Tibial nerve (tissue), 4 donors: ENCODE measurements at regions not wholly inside any gene's neighbourhood (a gene's known extent, or its start where the extent isn't known, plus 50 kb on each side); places are given as distances from the start of the nearest gene placed in this dataset.

Experiments
- DNase-seq, 2 donors: peaks; one replicate each; pipeline ENCODE4 v3.0.0-alpha.2; 2019; ENCODE audit warnings: low spot score in 2 of 2
- H3K27ac ChIP-seq, 4 donors: fragments of 200-600 bp; sonication (generic) in 3 of 4; one replicate each; pipeline ENCODE4 v1.5.1; 2017 to 2019; ENCODE audit warnings: mild to moderate bottlenecking in 1 of 4
- H3K27me3 ChIP-seq, 2 donors: fragments of 200-600 bp; sonication (generic) in 1 of 2; one replicate each; pipeline versions ENCODE4 v1.5.1 to v1.6.0; 2017 to 2019
- H3K36me3 ChIP-seq, 3 donors: fragments of 200-600 bp; sonication (generic); one replicate each; pipeline ENCODE4 v1.5.1; 2018 to 2019
- H3K4me1 ChIP-seq, 4 donors: fragments of 200-600 bp; sonication (generic) in 3 of 4; one replicate each; pipeline ENCODE4 v1.5.1; 2017 to 2019
- H3K4me3 ChIP-seq, 4 donors: fragments of 200-600 bp; sonication (generic) in 3 of 4; one replicate each; pipeline ENCODE4 v1.5.1; 2017 to 2019; ENCODE audit warnings: mild to moderate bottlenecking in 1 of 4, moderate library complexity in 1 of 4
- H3K9me3 ChIP-seq, 4 donors: fragments of 200-600 bp; sonication (generic) in 3 of 4; one replicate each; pipeline ENCODE4 v1.5.1; 2017 to 2019
- CTCF ChIP-seq, 5 experiments: fragments of 200-600 bp in 3 of 5; fragments of 450-650 bp in 2 of 5; sonication (generic) in 3 of 5; IDR thresholded peaks; one replicate each; pipeline ENCODE4 v1.5.1; 2016 to 2019; ENCODE audit warnings: antibody characterized with exemption in 5 of 5, mild to moderate bottlenecking in 3 of 5, moderate library complexity in 2 of 5
- EP300 ChIP-seq, 2 donors: sonication (generic); formaldehyde crosslinking; IDR thresholded peaks; one replicate each; pipeline ENCODE4 v1.6.1; 2017; ENCODE audit warnings: antibody characterized with exemption in 2 of 2, mild to moderate bottlenecking in 1 of 2
- POLR2A ChIP-seq, 2 donors: fragments of 450-650 bp; IDR thresholded peaks; one replicate each; pipeline ENCODE4 v1.6.1; 2017; ENCODE audit warnings: antibody characterized with exemption in 2 of 2, mild to moderate bottlenecking in 2 of 2, moderate library complexity in 2 of 2
- WGBS, 2 donors: methylation state at CpG; one replicate each; pipeline ENCODE4 v1.1.5; 2018; 5-methylcytosine and 5-hydroxymethylcytosine counted together

DNA sequence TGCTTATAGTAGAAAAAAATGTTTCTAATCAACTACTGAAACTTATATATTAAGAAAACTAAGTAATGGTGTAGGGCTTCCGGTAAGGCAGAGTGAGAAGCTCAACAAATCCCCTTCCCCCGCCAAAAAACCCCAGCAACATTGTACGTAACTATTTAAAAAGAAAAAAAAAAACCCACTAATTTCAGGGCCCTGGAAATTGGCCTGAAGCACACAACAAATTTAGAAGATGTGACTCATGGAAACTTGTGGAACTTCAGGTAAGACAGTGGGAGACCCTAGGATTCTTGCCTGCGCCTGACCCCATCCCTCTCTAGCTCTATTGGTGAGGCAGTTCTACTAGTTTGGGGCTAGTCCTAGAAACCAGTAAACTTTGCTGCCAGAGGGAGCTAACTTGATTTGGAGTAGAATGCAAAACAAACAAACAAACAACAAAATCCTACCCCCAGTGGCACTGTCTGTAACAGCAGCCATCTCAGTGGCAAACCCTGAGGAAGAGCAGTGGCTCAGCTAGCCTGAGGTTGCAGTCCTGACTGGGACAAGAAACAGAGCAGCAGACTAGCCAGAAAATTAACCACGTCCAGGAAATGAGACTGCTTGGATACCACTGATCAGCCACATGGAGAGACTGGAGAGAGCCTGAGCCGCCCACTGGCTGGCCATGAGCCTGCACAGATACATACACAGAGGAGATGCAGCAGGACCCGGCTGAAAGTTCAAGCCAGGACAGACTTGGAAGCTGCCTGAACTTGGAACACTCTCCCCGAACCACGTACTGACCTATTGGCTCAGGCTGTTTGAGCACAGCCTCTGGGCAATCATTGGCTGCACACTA lies 135.1 kb downstream of the TBXT start:
- no peak for DNase-seq
- Histone ChIP-seq H3K4me3 (no peak overlapping the region), H3K36me3 (no peaks in the 10 kb centered on the region), H3K9me3 (peaks cover 0 to 1% (median 0%) of the 10 kb centered on the region in 4 donors), H3K4me1 (no peaks in the 10 kb centered on the region), H3K27ac (no peak overlapping the region), H3K27me3 (no peaks in the 10 kb centered on the region)
- 51 to 55% methylated on average over 9 of the region's 9 CpGs for WGBS, 2 donors
- TF ChIP-seq POLR2A (IDR thresholded peaks at IDR 0.05): no peak
- TF ChIP-seq EP300 (IDR thresholded peaks at IDR 0.05): no peak
- no peak for TF ChIP-seq CTCF (IDR thresholded peaks at IDR 0.05)

DNA sequence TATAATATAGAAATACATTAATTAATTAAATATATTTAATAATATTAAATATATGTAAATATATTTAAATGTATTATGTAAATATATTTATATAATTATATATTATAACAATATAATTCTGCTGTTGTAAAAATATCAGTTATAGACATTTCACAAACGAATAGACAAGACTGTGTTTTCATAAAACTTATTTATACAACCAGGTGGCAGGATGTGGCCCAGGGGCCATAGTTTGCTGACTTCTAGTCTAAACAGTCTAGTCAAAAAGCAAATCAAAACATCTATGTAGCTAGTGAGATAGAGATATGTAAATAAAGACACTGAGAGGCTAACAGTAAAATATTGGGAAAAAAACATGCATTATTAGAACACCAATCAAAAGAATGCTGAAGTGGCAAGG lies 136.4 kb downstream of the TBXT start:
- no peak overlapping the region for H3K4me3 ChIP-seq
- WGBS, 2 donors: 63 to 78% methylated on average over 1 of the region's 1 CpG
- no peak overlapping the region for H3K27ac ChIP-seq
- no peaks in the 10 kb centered on the region for H3K4me1 ChIP-seq
- H3K9me3 ChIP-seq: no peaks in the 10 kb centered on the region
- H3K36me3 ChIP-seq: no peaks in the 10 kb centered on the region
- H3K27me3 ChIP-seq: no peaks in the 10 kb centered on the region
- TF ChIP-seq CTCF (IDR thresholded peaks at IDR 0.05): no peak
- TF ChIP-seq EP300 (IDR thresholded peaks at IDR 0.05): no peak
- TF ChIP-seq POLR2A (IDR thresholded peaks at IDR 0.05): no peak
- DNase-seq: no peak

DNA sequence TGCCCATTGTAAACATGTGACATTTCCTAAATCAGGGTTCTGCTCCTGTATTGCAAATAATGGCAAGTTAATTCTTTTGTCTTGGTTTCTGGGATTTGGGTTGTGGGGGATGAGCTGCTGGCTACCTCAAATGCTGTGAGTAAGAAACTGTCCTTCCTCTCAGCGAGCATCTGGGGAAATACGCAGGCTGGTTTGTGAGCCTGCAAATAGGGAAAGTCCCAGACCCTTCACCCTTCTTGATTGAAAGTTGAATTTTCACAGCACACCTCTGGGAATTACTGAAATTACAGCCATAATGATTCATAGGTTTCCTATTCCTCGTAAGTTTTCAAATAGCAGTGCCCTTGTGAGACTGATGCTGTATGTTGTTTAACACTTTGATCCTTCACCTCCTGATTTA lies 138.1 kb downstream of the TBXT start:
- Histone ChIP-seq H3K4me3 (no peak overlapping the region), H3K4me1 (no peaks in the 10 kb centered on the region), H3K27ac (no peak overlapping the region), H3K9me3 (no peaks in the 10 kb centered on the region), H3K36me3 (no peaks in the 10 kb centered on the region), H3K27me3 (no peaks in the 10 kb centered on the region)
- TF ChIP-seq POLR2A (IDR thresholded peaks at IDR 0.05) (no peak), CTCF (IDR thresholded peaks at IDR 0.05) (no peak), EP300 (IDR thresholded peaks at IDR 0.05) (no peak)
- no peak for DNase-seq
- WGBS, 2 donors: 46 to 57% methylated on average over 3 of the region's 3 CpGs

DNA sequence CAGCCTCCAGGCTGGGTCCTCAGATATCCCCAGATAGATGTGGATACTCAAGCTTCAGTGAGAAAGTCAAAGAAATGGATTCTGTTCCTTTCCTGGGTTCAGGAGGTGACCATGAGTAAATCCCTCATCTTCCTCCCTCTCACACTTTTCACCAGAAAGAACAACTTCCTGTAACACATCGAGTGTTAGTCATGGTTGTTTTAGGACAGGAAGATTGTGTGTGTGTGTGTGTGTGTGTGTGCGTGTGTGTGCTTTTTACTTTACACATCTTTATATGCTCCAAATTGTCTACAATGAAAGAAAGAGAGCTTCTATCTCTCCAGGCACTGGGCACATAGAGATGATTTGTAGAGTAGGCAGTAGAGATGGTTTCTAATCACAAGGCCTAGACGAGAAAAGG lies 139.9 kb downstream of the TBXT start:
- WGBS, 2 donors: 44 to 49% methylated on average over 3 of the region's 3 CpGs
- no peak for DNase-seq

More for the DNA sequence above, 139.9 kb downstream of the TBXT start:
- H3K4me1 ChIP-seq: no peaks in the 10 kb centered on the region
- TF ChIP-seq EP300 (IDR thresholded peaks at IDR 0.05) (no peak), CTCF (IDR thresholded peaks at IDR 0.05) (no peak), POLR2A (IDR thresholded peaks at IDR 0.05) (no peak)
- no peaks in the 10 kb centered on the region for H3K27me3 ChIP-seq
- H3K4me3 ChIP-seq: no peak overlapping the region
- no peaks in the 10 kb centered on the region for H3K36me3 ChIP-seq
- no peaks in the 10 kb centered on the region for H3K9me3 ChIP-seq
- H3K27ac ChIP-seq: no peak overlapping the region
